H7 (cell line): ENCODE measurements at regions not wholly inside any gene's neighbourhood (a gene's known extent, or its start where the extent isn't known, plus 50 kb on each side); places are given as distances from the start of the nearest gene placed in this dataset.
"Not testable (repeated sequence)": the region's sequence is repeated elsewhere in the genome, so short reads cannot be mapped to it uniquely, and the experiment has no call there.

ENCODE experiments used
- DNase-seq: peaks from one replicate; pipeline ENCODE4 v3.0.0; 2012
- H3K27me3 ChIP-seq: 2 replicates; pipeline ENCODE4 v1.6.0; 2011; ENCODE audit warnings: mild to moderate bottlenecking, low read length; ENCODE audit not compliant: control insufficient read depth, insufficient read depth
- H3K36me3 ChIP-seq: replicated peaks from 2 replicates; pipeline ENCODE4 v1.5.1; 2011; ENCODE audit warnings: low read length; ENCODE audit not compliant: control insufficient read depth, insufficient read depth
- H3K4me3 ChIP-seq: 2 replicates; pipeline ENCODE4 v1.5.1; 2011; ENCODE audit warnings: low read depth, mild to moderate bottlenecking, control low read depth, low read length, moderate library complexity; ENCODE audit not compliant: insufficient read depth

DNA sequence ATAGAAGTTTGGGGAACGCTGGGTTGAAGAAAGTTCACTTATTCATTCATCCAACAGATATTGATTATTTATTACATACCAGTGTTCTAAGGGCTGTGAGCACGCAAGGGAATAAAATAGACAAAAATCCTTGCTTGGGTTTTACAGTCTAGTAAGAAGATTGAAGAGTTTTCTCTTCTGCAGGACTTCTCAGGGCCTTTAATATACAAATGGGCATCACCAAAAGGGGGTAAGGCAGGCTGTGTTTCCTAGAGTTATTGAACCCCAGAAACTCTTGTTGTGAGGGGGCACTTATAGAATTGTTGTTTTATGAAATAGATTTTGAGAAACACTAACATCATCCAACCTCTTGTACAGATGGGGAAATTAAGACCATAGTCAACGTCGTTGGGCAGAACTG, 198.5 kb upstream of the ZNF618 start:
- no peak for DNase-seq
- Histone ChIP-seq H3K27me3 (no peaks in the 10 kb centered on the region; the same call in 1 of the 2 replicates), H3K4me3 (no peak overlapping the region), H3K36me3 (no peaks in the 10 kb centered on the region)

DNA sequence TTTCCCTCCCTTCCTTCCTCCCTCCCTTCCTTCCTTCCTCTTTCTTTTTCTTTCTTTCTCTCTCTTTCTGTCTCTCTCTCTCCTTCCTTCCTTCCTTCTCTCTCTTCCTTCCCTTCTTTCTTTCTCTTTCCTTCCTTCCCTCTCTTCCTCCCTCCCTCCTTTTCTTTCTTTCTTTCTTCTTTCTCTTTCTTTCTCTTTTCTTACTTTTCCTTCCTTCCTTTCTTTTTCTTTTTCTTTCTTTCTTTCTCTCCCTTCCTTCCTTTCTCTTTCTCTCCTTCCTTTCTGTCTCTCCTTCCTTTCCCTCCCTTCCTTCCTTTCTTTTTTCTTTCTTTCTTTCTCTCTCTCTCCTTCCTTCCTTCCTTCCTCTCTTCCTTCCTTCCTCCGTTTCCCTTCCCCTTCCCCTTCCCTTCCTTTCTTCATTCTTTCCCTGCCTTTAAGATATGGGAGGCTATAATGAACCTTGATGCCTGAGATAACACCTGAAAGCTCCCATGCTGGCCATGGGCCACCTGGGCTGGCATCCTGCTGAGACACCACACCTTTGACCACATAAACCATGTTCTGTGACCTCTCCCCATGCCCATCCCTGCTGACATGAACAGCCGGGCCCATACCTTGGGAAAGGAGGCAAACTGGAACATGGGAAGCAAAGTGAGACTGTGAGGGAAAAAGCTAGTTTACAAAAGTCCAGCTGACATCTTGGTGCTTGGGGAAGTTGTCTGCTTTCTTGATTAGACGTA, 197.8 kb upstream of the ZNF618 start:
- Histone ChIP-seq H3K36me3 (no peaks in the 10 kb centered on the region), H3K4me3 (no peak overlapping the region), H3K27me3 (no peaks in the 10 kb centered on the region; the same call in 1 of the 2 replicates)
- no peak for DNase-seq

DNA sequence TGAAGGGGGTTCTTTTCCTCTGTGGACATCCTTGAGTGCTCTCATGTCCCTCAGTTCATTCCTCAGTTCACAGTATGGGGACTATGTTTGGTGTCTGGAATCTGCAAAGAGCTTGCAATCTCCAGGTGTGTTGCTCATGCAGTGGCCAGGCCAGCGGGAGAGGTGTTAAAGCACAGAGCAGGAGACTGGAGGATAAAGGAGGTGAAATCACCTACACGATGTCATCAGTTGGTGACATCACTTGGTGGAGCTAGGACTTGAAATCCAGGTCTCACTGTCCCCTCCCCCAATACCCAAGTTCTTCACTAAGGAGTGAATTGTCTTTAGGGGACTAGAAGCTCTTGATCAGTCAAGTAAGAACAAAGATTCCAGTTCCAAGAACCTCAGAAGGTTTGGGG, 197.3 kb upstream of the ZNF618 start:
- H3K36me3 ChIP-seq, result no peaks in the 10 kb centered on the region
- no peak for DNase-seq
- no peak overlapping the region for H3K4me3 ChIP-seq
- no peaks in the 10 kb centered on the region; the same call in 1 of the 2 replicates for H3K27me3 ChIP-seq

DNA sequence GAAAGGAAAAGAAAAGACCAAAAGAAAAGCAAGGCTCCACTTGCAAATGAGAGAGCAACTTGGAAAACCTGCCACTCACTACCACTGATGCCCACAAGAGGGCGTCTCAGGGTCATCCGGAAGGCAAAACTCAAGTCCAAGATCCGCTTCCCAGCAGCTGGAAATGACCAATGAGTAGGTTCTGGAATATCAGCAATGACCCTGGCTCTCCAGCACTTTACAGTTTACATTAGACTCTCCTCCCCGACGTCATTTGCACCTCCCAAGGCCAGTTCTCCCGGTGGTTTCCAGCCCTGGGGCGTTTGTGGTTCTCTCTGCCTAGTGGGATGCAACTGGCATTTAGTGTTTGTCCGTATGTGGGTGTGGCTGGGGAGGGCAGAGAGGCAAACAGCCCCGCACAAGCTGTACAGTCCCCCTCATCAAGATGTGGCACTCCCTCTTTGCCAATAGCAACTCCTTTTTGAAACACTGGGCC, 193.8 kb upstream of the ZNF618 start:
- peak; percentile 79 for DNase-seq
- Histone ChIP-seq H3K4me3 (no peak overlapping the region), H3K36me3 (no peaks in the 10 kb centered on the region), H3K27me3 (peaks cover 9% of the 10 kb centered on the region)

DNA sequence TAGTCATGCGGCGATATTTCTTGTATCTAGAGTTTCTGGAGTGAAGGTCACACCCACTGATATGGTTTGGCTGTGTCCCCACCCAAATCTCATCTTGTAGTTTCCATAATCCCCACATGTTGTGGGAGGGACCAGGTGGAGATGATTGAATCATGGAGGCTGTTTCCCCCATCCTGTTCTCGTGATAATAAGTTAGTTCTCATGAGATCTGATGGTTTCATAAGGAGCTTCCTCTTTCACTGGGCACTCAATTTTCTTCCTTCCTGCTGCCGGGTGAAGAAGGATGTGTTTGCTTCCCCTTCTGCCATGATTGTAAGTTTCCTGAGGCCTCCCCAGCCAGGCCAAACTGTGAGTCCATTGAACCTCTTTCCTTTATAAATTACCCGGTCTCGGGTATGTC, 190.5 kb upstream of the ZNF618 start:
- not testable (repeated sequence) for DNase-seq, H3K4me3 ChIP-seq, H3K36me3 ChIP-seq
- H3K27me3 ChIP-seq, result peaks cover 27% of the 10 kb centered on the region

GRCh38 chr9:113687107-113687679, 188.9 kb upstream of the ZNF618 start:
- Histone ChIP-seq H3K27me3 (peaks cover 27% of the 10 kb centered on the region), H3K4me3 (peak overlapping the region; percentile 52), H3K36me3 (no peaks in the 10 kb centered on the region)
- no peak for DNase-seq

GRCh38 chr9:113687680-113688371, 188.3 kb upstream of the ZNF618 start:
- no peaks in the 10 kb centered on the region for H3K36me3 ChIP-seq
- peaks cover 27% of the 10 kb centered on the region for H3K27me3 ChIP-seq
- peak; percentile 76 for DNase-seq
- H3K4me3 ChIP-seq, result peak overlapping the region; percentile 52

DNA sequence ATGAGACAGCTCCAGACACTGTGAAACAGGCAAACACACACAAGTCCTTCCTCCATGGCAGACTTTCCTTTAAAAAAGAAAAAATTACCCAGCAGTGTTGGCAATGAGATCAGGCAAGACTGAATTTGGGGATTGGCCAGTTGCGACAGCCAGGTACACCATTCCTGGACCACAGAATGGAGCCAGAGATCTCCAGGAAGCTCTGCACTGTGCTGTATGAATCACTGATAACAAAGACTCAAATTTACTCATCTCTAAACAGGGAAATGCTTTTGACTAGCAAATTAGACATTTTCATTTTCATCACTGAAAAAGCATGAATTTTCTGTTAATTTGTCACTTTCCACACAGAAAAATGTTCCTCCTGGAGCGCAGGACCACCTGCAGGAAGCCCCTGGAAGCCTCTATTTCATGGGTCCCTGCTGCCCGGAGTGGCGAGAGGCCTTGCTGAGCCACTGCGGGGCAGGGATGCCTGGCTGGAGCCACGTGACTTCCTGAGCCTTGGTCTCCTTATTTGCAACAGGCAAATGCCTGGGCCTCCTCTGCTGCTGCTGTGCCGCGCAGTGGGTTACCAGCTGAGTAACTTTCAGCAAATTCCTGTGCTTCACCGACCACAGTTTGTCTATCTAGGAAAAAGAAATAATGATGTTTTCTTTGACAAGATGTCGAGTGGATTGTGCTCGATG, 185.9 kb upstream of the ZNF618 start:
- Histone ChIP-seq H3K4me3 (no peak overlapping the region), H3K36me3 (no peaks in the 10 kb centered on the region), H3K27me3 (peaks cover 27% of the 10 kb centered on the region)
- peak; percentile 43 for DNase-seq

DNA sequence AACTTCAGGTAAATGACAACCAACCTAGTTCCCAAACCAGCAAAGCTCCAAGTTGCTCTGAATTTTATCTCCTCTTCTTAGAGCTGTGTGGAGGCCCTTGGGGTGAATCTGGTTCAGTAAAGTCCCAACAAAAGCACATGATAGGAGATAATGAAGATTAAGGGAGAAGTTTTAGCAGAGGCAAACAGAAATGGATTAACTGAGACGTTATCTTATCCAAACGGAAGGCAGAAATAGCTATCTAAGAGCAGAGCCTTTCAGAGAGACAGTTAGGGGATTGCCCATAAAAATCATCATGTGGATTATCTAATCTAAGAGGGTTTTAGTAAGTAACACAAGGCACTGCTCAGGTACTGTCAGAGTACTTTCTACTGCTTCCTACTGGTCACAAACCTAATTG, 183.9 kb upstream of the ZNF618 start:
- H3K36me3 ChIP-seq, result no peaks in the 10 kb centered on the region
- DNase-seq, result no peak
- no peak overlapping the region for H3K4me3 ChIP-seq
- H3K27me3 ChIP-seq, result peaks cover 18% of the 10 kb centered on the region

- Histone ChIP-seq H3K4me3 (no peak overlapping the region), H3K27me3 (no peaks in the 10 kb centered on the region; the same call in 1 of the 2 replicates), H3K36me3 (no peaks in the 10 kb centered on the region)
- no peak for DNase-seq
These were observed 181.2 kb upstream of the ZNF618 start for GRCh38 chr9:113694912-113695311.

DNA sequence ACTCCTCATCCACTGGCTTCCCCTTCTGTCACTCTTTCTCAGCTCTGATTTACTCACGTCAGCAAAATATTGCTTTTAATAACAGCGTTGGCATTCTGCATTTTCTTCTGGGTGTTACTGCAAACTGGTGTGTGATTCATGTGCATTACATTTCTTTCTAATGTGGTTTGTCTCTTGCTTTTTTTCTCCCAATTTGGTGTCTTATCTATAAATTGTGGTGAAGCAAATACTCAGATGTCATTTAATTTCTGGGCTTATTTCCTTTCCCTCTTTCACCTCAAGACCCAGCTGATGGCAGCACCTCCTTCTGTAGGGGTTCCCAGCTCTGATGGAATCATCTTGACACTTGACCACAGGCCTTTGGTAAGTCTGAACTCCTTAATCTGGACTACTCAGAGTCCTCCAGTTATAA, 180.7 kb upstream of the ZNF618 start:
- no peak for DNase-seq
- no peaks in the 10 kb centered on the region for H3K27me3 ChIP-seq
- H3K36me3 ChIP-seq, result no peaks in the 10 kb centered on the region
- no peak overlapping the region for H3K4me3 ChIP-seq

GRCh38 chr9:113695901-113696300, 180.2 kb upstream of the ZNF618 start:
- Histone ChIP-seq H3K36me3 (no peaks in the 10 kb centered on the region), H3K27me3 (no peaks in the 10 kb centered on the region), H3K4me3 (no peak overlapping the region)
- no peak for DNase-seq

- DNase-seq, result peak; percentile 43
- Histone ChIP-seq H3K27me3 (no peaks in the 10 kb centered on the region), H3K36me3 (no peaks in the 10 kb centered on the region), H3K4me3 (no peak overlapping the region)
These were observed 174.0 kb upstream of the ZNF618 start for GRCh38 chr9:113701774-113702755.
